DMS153 treated with DMSO at 0.1 percent for 48 hours (cell line): ENCODE measurements at regions not wholly inside any gene's neighbourhood (a gene's known extent, or its start where the extent isn't known, plus 50 kb on each side); places are given as distances from the start of the nearest gene placed in this dataset.
"Not testable (repeated sequence)": the region's sequence is repeated elsewhere in the genome, so short reads cannot be mapped to it uniquely, and the experiment has no call there.

ENCODE experiments used
- DNase-seq: peaks from one replicate; lab custom pipeline; 2025; ENCODE audit not compliant: unreplicated experiment; lab: John Stamatoyannopoulos, UW

- DNase-seq = not testable (repeated sequence)
Observed at GRCh38 chr7:150098592-150098991, 224.6 kb upstream of the LRRC61 start.

GRCh38 chr7:150101282-150101681 lies 221.9 kb upstream of the LRRC61 start:
- DNase-seq = not testable (repeated sequence)

- not testable (repeated sequence) for DNase-seq
Observed at GRCh38 chr7:150107283-150107682, 215.9 kb upstream of the LRRC61 start.

GRCh38 chr7:150110375-150110820 lies 212.8 kb upstream of the LRRC61 start:
- not testable (repeated sequence) for DNase-seq

GRCh38 chr7:150110882-150111281 lies 212.3 kb upstream of the LRRC61 start:
- DNase-seq = not testable (repeated sequence)

- DNase-seq = not testable (repeated sequence)
Observed at GRCh38 chr7:150111373-150112139, 211.6 kb upstream of the LRRC61 start.

GRCh38 chr7:150113301-150113700 lies 209.9 kb upstream of the LRRC61 start:
- not testable (repeated sequence) for DNase-seq

- DNase-seq = not testable (repeated sequence)
Observed at GRCh38 chr7:150114591-150114990, 208.6 kb upstream of the LRRC61 start.

- DNase-seq = not testable (repeated sequence)
Observed at GRCh38 chr7:150119966-150120365, 203.2 kb upstream of the LRRC61 start.

GRCh38 chr7:150125831-150126230 lies 197.3 kb upstream of the LRRC61 start:
- not testable (repeated sequence) for DNase-seq

GRCh38 chr7:150134451-150134850 lies 188.7 kb upstream of the LRRC61 start:
- not testable (repeated sequence) for DNase-seq

- not testable (repeated sequence) for DNase-seq
Observed at GRCh38 chr7:150135620-150136190, 187.4 kb upstream of the LRRC61 start.

GRCh38 chr7:150139840-150140239 lies 183.3 kb upstream of the LRRC61 start:
- DNase-seq = not testable (repeated sequence)

- DNase-seq = not testable (repeated sequence)
Observed at GRCh38 chr7:150141525-150142345, 181.4 kb upstream of the LRRC61 start.

GRCh38 chr7:150146124-150146523 lies 177.0 kb upstream of the LRRC61 start:
- not testable (repeated sequence) for DNase-seq

- not testable (repeated sequence) for DNase-seq
Observed at GRCh38 chr7:150147524-150147923, 175.6 kb upstream of the LRRC61 start.

- not testable (repeated sequence) for DNase-seq
Observed at GRCh38 chr7:150156015-150156414, 167.1 kb upstream of the LRRC61 start.

GRCh38 chr7:150158696-150159095 lies 164.5 kb upstream of the LRRC61 start:
- DNase-seq = not testable (repeated sequence)

- not testable (repeated sequence) for DNase-seq
Observed at GRCh38 chr7:150169515-150169914, 153.6 kb upstream of the LRRC61 start.

GRCh38 chr7:150169943-150170490 lies 153.1 kb upstream of the LRRC61 start:
- not testable (repeated sequence) for DNase-seq

- not testable (repeated sequence) for DNase-seq
Observed at GRCh38 chr7:150183602-150184001, 139.6 kb upstream of the LRRC61 start.
